GM04503 (cell line): ENCODE measurements at regions not wholly inside any gene's neighbourhood (a gene's known extent, or its start where the extent isn't known, plus 50 kb on each side); places are given as distances from the start of the nearest gene placed in this dataset.

Experiments
- DNase-seq: peaks from one replicate; pipeline ENCODE4 v3.0.0-alpha.2; 2012; ENCODE audit warnings: low read depth

GRCh38 chr10:106520698-106521097 is 643.8 kb downstream of the SORCS1 start:
- DNase-seq, result no peak

- no peak for DNase-seq
Measured at GRCh38 chr10:106519376-106520030, 645.0 kb downstream of the SORCS1 start.

DNA sequence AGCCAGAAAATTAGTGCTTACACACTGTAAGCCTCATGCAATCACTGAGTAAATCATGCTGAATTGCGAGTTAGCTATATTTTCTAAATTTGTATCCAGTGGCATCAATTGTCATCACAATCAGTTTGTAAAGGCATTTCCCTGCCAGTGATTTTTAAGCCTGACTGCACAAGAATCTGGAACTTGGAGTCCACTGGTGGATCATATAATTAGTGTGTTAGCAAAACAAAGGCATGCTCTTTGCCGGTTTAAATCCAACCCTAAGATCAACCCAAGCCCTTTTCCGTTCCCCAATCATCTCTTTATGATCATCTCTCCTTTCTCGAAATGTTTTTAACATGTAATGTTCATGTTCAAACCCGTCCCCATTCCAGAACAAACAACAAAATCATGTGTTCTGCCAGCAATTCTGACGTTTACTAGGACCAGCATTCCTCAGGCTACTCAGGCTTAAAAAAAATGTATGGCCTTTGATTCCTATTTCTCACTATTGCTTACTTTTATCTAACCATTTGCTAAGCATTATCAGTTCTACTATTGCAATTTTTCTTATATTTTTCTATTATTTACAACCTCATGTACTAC is 649.2 kb downstream of the SORCS1 start:
- DNase-seq, result no peak

DNA sequence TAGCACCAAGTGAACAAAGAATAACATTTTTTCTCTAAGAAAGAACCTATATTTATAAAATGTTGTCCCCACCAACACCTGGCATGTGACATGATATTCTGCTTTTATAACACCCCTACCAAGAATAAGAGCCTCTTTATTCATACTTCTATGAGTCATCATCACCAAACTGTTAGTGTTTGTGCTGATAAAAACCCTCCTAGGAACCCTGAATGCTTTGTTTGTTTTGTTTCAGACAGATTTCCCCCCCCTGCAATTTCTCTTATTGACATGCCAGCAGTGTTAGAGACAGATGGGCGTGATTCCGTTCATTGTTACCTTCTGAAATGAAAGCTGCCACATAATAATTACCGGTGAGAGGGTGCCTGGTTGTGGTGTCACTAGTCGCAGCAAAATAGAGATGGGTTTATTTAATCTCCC is 651.1 kb downstream of the SORCS1 start:
- no peak for DNase-seq

GRCh38 chr10:106511917-106512316 is 652.6 kb downstream of the SORCS1 start:
- no peak for DNase-seq

DNA sequence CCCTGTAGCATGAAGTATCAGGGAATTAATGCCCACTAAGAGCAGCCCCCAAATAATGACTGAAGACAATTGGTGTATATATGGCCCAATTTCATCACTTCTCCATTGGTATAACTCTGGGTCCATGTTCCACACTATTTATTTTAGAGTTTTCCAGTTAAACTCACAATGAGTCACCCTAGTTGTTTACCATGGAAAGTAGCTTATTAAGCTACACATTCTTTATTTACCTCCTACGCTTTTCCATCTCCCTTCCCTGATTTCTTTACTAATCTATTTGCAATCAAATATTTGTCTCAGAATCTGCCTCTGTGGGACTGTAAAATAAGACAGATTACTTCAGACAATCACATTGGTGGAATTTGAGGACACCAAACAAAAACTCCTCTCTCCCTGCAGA is 655.6 kb downstream of the SORCS1 start:
- no peak for DNase-seq

- DNase-seq, result no peak
Measured at GRCh38 chr10:106506526-106507283, 657.8 kb downstream of the SORCS1 start.

DNA sequence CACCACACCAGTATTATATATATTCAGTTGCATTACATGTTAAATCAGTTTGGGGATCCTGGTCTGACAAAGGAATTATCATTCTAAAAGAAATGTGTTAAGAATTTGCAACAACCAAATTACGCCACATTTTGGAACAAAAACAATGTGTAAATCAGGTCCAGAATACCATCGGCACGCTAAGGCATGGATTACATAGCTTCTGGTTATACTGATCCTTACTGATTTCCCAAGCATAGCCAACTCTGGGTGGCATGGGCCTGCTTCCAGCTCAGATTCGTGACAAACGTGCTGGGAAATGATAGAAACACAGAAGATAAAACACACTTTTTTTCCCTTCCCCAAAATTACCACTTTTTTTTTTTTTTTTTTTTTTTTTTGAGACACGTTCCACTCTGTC is 660.0 kb downstream of the SORCS1 start:
- peak; percentile 8 for DNase-seq

DNA sequence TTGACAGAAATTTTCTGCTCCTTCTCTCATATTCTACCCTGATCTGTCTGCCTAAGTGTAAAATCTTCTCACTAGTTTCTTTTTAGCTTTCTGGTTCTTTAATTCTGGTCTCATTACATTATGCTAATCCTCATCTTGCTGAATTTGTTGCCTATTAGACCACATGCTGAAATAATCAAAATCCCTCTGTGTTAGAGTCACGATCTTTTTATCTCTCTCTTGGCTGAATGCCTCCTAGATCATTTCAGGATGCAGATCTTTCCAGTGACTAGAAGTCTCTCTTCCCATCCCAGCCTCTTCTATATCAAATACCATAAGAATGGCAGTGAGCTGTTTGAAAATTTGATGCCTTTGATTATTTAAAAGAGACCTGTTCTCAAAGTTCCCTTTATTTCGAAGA is 661.9 kb downstream of the SORCS1 start:
- DNase-seq, result no peak

DNA sequence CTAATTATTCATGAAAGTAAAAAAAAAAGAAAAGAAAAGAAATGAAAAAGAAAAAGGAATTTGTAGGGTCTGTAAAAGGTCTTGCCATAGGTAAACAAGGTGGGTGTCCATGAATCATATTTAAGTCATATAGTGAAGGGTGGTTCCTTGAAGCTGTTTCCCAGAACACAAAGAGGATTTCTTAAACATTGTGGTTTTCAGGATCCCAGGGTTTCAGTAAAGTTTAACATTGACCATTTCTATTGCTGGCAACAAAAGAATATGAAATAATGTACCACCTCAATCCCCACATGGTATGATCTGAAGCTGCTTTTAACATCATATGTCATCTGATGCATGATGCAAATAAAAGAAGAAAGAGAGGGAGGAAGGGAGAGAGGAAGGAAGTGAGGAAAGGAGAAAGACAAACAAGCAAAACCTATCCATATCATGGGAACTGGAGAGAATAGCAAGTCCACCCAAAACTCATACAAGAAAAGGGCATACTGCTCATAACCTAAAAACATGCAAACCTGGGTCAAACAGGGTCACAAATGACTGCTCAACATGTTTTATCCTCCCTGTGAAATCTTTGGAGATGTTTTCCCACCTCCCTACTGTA is 663.5 kb downstream of the SORCS1 start:
- DNase-seq, result no peak

DNA sequence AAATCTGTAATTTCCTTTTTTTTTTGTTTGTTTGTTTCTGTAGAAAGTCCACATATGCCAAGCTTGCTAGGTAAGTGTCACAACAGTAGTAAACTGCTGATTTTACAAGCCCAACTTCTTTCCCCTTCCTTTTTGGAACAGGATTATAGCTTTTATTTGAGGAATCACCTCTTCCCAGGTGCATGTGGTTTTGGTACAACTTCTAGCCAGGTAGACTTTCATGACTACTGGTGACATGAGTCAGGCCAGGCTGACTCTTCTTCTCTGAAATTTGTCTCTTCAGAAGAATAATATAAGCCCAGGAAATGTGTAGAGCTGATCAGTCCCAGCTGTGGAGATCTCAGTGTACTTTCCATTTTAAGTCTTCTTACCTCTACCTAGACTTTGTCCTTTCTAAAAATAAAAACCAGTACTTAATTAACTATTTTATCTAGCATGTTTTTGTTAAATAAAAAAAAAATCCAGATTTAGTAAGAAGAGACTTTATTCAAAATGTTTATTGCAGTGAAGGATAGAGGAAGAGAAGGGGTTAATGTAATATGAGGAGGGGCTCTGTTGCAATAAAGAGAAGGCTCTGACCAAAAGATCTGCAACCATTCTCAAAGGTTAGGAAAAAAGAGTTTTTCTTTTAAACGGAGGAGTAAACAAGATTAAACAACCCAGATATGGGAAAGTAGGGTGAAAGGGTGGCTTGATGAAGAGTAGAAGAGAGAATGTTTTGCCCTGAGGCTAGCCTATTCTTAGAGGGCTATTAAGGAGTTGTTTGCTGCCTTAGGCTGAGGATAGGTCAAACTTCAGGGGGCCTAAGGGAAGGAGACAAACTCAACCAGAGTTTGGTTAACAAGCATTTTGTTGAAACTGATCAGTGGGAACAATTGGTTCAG is 664.2 kb downstream of the SORCS1 start:
- no peak for DNase-seq

DNA sequence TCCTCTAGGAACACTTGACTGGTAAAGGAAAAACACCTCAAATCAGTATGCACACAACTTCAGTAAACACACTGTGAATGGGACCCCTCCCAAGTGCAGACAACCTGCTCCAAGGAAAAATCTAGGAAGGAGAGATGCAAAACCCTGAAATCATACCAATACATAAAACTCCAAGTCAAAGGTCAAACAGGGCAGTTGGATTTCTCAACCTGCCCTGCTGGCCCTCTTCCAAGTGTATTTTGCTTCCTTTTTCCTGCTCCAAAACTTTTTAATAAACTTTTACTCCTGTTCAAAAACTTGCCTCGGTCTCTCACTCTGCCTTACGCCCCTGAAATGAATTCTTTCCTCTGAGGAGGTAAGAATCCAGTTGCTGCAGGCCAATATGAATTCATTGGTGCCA is 665.1 kb downstream of the SORCS1 start:
- DNase-seq, result no peak

DNA sequence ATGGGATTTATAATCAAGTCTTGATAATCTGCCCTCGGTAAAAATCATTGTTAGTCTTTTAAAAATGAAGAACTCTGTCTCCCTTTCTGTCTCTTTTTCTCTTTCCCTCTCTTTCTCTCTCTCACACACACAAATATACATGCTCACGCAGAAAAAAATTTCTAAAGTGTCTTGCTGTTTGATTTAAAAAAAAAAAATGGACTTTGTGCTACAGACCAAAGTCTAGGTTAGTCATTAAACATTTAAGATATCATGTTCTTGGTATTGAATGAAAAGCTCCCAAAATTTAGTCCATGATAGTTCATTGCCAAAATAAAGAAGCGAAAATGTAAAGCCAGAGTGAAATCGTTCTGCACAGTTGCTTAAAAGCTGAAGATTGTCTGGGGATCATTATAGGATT is 665.8 kb downstream of the SORCS1 start:
- no peak for DNase-seq

DNA sequence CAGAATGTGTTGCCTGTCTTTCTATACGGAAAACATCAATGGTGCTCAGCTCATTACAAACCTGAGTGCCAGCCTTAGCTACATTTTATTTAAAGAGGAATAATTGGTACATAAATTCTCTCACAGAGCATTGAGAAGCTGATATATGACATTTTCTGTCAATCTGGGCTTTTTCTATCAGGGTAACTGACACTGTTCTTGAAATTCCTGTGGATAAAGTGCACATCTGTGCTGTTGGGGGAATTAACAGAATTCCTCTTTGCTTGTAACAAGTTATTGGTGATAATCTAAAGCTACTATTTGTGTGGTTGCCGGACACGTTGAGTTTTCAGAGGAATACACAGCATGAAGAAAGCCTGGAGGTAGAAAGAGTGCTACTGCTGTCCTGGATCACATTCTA is 668.6 kb downstream of the SORCS1 start:
- no peak for DNase-seq

- no peak for DNase-seq
Measured at GRCh38 chr10:106493751-106494150, 670.8 kb downstream of the SORCS1 start.

GRCh38 chr10:106493226-106493625 is 671.3 kb downstream of the SORCS1 start:
- DNase-seq, result no peak

DNA sequence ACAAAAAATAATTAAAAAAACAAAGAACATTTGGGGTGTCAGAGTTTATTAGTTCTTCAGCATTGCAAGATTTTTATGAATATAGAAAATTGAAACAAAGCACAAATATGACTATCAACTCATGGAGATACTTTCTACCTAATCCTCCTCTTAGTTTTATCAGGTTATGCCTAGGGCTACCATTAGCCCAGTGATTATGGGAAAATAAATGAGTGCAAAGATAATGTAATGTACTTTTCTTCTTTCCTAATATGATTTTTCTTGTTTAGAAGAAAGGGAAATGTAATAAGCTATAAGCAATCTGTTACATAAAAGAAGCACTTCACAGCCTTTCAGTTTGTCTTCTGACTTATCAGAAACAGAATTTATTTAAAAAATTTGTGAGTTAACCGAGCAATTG is 676.8 kb downstream of the SORCS1 start:
- no peak for DNase-seq

DNA sequence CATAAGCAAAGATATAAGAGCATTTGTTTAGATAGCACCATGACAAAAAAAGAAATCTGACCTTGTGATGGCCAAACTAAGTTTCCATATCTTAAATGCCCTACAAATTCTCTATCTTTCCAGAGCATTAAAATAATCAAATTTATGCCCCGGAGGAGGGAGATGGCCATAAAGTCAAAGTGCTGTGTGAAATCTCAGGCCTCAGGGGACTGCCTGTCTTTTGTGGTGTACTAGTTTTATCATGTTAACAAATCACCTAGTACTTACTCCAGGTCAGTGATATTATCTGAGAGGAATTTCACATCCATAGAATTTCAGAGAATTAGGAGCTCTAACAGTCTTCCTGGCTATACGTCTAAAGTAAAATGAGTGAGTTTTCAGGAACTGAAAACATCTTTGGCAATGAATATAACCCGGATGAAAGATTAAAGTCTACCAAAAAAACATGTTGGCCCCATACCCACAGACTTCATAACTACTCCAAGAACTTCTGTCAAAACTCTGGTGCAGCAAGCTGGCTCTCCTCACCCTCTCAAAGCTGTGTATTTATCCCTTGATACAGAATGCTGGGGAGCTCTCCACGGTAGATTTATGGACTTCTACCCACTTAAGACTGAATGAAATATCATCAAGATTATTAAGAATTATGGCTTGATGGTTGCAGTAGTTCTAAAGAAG is 682.8 kb downstream of the SORCS1 start:
- DNase-seq, result no peak

GRCh38 chr10:106479636-106480035 is 684.9 kb downstream of the SORCS1 start:
- no peak for DNase-seq

- no peak for DNase-seq
Measured at GRCh38 chr10:106474876-106475275, 689.6 kb downstream of the SORCS1 start.

- no peak for DNase-seq
Measured at GRCh38 chr10:106473129-106473685, 691.3 kb downstream of the SORCS1 start.
